ENCODE measurements at regions not wholly inside any gene's neighbourhood (a gene's known extent, or its start where the extent isn't known, plus 50 kb on each side); places are given as distances from the start of the nearest gene placed in this dataset.

DNA sequence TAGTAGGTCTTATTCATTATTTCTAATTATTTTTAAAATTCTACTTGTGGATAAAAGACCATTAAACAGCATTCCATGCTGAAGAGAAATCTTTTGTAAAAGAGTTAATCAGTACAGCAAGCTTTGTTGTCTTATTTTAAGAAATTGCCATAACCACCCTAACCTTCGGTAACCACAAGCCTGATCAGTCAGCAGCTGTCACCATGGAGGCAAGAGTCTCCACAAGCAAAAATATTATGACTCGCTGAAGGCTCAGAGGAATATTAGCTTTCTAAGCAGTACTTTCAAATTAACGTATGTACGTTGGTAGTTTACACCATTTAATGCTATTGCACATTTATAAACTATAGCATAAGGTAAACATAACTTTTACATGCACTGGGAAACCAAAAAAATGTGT lies 650.5 kb upstream of the LINC00305 start:
- POLR2A ChIA-PET (ENCODE audit: unreplicated experiment): no interaction called here

DNA sequence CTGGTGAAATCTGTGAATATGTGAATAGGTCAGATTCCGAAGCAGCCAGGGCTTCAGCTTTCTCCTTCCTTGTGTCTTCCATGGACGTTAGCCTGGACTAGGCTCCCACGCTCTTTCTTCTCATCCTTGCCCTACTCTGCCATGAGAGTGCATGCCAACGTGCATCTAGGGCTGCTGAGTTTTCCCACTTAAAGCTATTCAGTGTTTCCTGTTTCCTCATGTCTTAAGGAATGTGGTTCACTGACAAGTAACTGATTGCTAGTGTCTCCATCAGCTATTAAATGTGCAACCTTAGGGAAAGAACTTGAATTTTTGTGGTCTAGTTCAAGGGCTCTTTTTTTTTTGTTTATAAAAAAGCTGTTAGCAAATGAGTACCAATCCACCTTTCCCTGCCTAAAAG lies 642.3 kb upstream of the LINC00305 start:
- Histone ChIP-seq H3K79me2 (ENCODE audit: low read length) (no peaks in the 10 kb centered on the region), H2AFZ (ENCODE audit: low read length) (no peak overlapping the region), H3K9ac (ENCODE audit: low read length) (no peak overlapping the region), H3K9me2 (replicated peaks; ENCODE audit: low read length) (no peaks in the 10 kb centered on the region), H3K4me2 (ENCODE audit: low read length) (no peak overlapping the region), H3F3A (ENCODE audit: low read length, unreplicated experiment) (no peaks in the 10 kb centered on the region), H4K20me1 (ENCODE audit: low read length) (no peaks in the 10 kb centered on the region), H3K27me3 (ENCODE audit: low read length) (no peaks in the 10 kb centered on the region), H3K36me3 (ENCODE audit: low read depth, low read length) (no peaks in the 10 kb centered on the region), H3K4me3 (ENCODE audit: low read length) (no peak overlapping the region), H3K27ac (ENCODE audit: low read length) (no peak overlapping the region), H3K9me3 (ENCODE audit: low read length) (no peaks in the 10 kb centered on the region), H3K4me1 (ENCODE audit: insufficient read depth, low read length) (no peaks in the 10 kb centered on the region)
- ChIA-PET CTCF (no interaction called here), POLR2A (ENCODE audit: unreplicated experiment) (interaction anchor here (0.6 kb wide), 1 partner anchor 90 kb away, joined by 4 read pairs; no protein-coding TSS in a partner anchor)
- TF ChIP-seq, protein P1, sequence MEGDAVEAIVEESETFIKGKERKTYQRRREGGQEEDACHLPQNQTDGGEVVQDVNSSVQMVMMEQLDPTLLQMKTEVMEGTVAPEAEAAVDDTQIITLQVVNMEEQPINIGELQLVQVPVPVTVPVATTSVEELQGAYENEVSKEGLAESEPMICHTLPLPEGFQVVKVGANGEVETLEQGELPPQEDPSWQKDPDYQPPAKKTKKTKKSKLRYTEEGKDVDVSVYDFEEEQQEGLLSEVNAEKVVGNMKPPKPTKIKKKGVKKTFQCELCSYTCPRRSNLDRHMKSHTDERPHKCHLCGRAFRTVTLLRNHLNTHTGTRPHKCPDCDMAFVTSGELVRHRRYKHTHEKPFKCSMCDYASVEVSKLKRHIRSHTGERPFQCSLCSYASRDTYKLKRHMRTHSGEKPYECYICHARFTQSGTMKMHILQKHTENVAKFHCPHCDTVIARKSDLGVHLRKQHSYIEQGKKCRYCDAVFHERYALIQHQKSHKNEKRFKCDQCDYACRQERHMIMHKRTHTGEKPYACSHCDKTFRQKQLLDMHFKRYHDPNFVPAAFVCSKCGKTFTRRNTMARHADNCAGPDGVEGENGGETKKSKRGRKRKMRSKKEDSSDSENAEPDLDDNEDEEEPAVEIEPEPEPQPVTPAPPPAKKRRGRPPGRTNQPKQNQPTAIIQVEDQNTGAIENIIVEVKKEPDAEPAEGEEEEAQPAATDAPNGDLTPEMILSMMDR (conservative IDR thresholded peaks at IDR 0.05; ENCODE audit: low read depth, low read length): no peak
- TF ChIP-seq EZH2phosphoT487 (IDR thresholded peaks at IDR 0.05; ENCODE audit: borderline replicate concordance, low read length): no peak
- TF ChIP-seq EZH2 (IDR thresholded peaks at IDR 0.05; ENCODE audit: low read length, unreplicated experiment): no peak
- intact Hi-C loops (cut with micrococcal nuclease): no loop called here
- BruUV-seq (replicated peaks): no TSS peak
- DNase-seq (no peak), ATAC-seq (no peak)

More for the DNA sequence above, 650.5 kb upstream of the LINC00305 start:
- Histone ChIP-seq H3K4me1 (ENCODE audit: insufficient read depth, low read length) (peaks cover 10% of the 10 kb centered on the region), H3K9me3 (ENCODE audit: low read length) (no peaks in the 10 kb centered on the region), H3K27me3 (ENCODE audit: low read length) (no peaks in the 10 kb centered on the region), H3K27ac (ENCODE audit: low read length) (peak overlapping the region; percentile 31), H3K36me3 (ENCODE audit: low read depth, low read length) (no peaks in the 10 kb centered on the region), H3K79me2 (ENCODE audit: low read length) (no peaks in the 10 kb centered on the region), H3F3A (ENCODE audit: low read length, unreplicated experiment) (no peaks in the 10 kb centered on the region), H3K9ac (ENCODE audit: low read length) (no peak overlapping the region), H3K4me2 (ENCODE audit: low read length) (peak overlapping the region; percentile 23; the same call in 1 of the 2 replicates), H4K20me1 (ENCODE audit: low read length) (no peaks in the 10 kb centered on the region), H3K4me3 (ENCODE audit: low read length) (no peak overlapping the region), H3K9me2 (replicated peaks; ENCODE audit: low read length) (no peaks in the 10 kb centered on the region), H2AFZ (ENCODE audit: low read length) (no peak overlapping the region)
- DNase-seq: peak; percentile 68
- intact Hi-C loops (cut with micrococcal nuclease): loop anchor here (5.0 kb wide), 1 partner anchor 173 kb away; no protein-coding TSS in a partner anchor
- BruUV-seq (replicated peaks): no TSS peak
- peak; percentile 92 for ATAC-seq
- TF ChIP-seq EZH2phosphoT487 (IDR thresholded peaks at IDR 0.05; ENCODE audit: borderline replicate concordance, low read length): no peak
- no peak for TF ChIP-seq EZH2 (IDR thresholded peaks at IDR 0.05; ENCODE audit: low read length, unreplicated experiment)
- TF ChIP-seq, protein P1 (conservative IDR thresholded peaks at IDR 0.05; ENCODE audit: low read depth, low read length): no peak
- CTCF ChIA-PET: no interaction called here

DNA sequence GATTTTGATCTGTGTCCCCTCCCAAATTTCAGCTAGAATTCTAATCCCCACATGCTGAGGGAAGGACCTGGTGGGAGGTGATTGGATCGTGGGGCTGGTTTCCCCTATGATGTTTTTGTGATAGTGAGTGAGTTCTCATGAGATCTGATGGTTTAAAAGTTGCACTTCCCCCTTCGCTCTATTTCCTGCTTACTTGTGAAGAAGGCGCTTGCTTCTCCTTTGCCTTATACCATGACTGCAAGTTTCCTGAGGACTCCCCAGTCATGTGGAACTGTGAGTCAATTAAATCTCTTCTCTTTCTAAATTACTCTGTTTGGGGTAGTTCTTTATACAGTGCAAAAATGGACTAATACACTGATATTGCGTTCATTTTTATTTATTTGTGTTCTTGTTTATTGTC lies 636.8 kb upstream of the LINC00305 start:
- Histone ChIP-seq H3K4me3 (ENCODE audit: low read length) (no peak overlapping the region), H3K9ac (ENCODE audit: low read length) (no peak overlapping the region), H4K20me1 (ENCODE audit: low read length) (no peaks in the 10 kb centered on the region), H3K9me2 (replicated peaks; ENCODE audit: low read length) (no peaks in the 10 kb centered on the region), H3K9me3 (ENCODE audit: low read length) (no peaks in the 10 kb centered on the region), H3K4me2 (ENCODE audit: low read length) (no peak overlapping the region), H3K27me3 (ENCODE audit: low read length) (no peaks in the 10 kb centered on the region), H3K36me3 (ENCODE audit: low read depth, low read length) (no peaks in the 10 kb centered on the region), H3K79me2 (ENCODE audit: low read length) (no peaks in the 10 kb centered on the region), H2AFZ (ENCODE audit: low read length) (no peak overlapping the region), H3K4me1 (ENCODE audit: insufficient read depth, low read length) (no peaks in the 10 kb centered on the region), H3F3A (ENCODE audit: low read length, unreplicated experiment) (no peaks in the 10 kb centered on the region), H3K27ac (ENCODE audit: low read length) (no peak overlapping the region)
- no peak for ATAC-seq
- no TSS peak for BruUV-seq (replicated peaks)
- intact Hi-C loops (cut with micrococcal nuclease): no loop called here
- no peak for TF ChIP-seq EZH2phosphoT487 (IDR thresholded peaks at IDR 0.05; ENCODE audit: borderline replicate concordance, low read length)
- ChIA-PET POLR2A (ENCODE audit: unreplicated experiment) (no interaction called here), CTCF (no interaction called here)
- DNase-seq: no peak

All from PC-3 (cell line).